GM12875 (cell line): ENCODE measurements at regions not wholly inside any gene's neighbourhood (a gene's known extent, or its start where the extent isn't known, plus 50 kb on each side); places are given as distances from the start of the nearest gene placed in this dataset.

Experiments used
- H3K4me3 ChIP-seq: one replicate; pipeline ENCODE4 v1.5.1; 2011; ENCODE audit warnings: low read depth, low read length, control low read depth
- CTCF ChIP-seq: IDR thresholded peaks from 2 replicates; pipeline ENCODE4 v1.5.1; 2011; ENCODE audit warnings: low read depth, mild to moderate bottlenecking, control low read depth, inconsistent platforms, low read length, moderate library complexity, borderline replicate concordance; ENCODE audit not compliant: insufficient read depth

GRCh38 chr3:90018779-90019178, 911.4 kb downstream of the EPHA3 start:
- no peak for TF ChIP-seq CTCF
- H3K4me3 ChIP-seq: no peak overlapping the region

GRCh38 chr3:90025019-90025418, 917.6 kb downstream of the EPHA3 start:
- H3K4me3 ChIP-seq: no peak overlapping the region
- TF ChIP-seq CTCF: no peak

- H3K4me3 ChIP-seq: no peak overlapping the region
- TF ChIP-seq CTCF: no peak
These were observed 919.0 kb downstream of the EPHA3 start for GRCh38 chr3:90026406-90026805.

- no peak overlapping the region for H3K4me3 ChIP-seq
- TF ChIP-seq CTCF: no peak
These were observed 923.7 kb downstream of the EPHA3 start for GRCh38 chr3:90031121-90031520.

GRCh38 chr3:90032980-90033641, 925.7 kb downstream of the EPHA3 start:
- TF ChIP-seq CTCF: no peak
- H3K4me3 ChIP-seq: no peak overlapping the region

GRCh38 chr3:90034038-90034437, 926.6 kb downstream of the EPHA3 start:
- H3K4me3 ChIP-seq: no peak overlapping the region
- TF ChIP-seq CTCF: no peak

GRCh38 chr3:90035643-90036042, 928.2 kb downstream of the EPHA3 start:
- no peak overlapping the region for H3K4me3 ChIP-seq
- TF ChIP-seq CTCF: no peak
